GM12878 (cell line): ENCODE measurements at regions not wholly inside any gene's neighbourhood (a gene's known extent, or its start where the extent isn't known, plus 50 kb on each side); places are given as distances from the start of the nearest gene placed in this dataset.
A peak's percentile ranks its signal among the peaks of the same experiment; 100 is the strongest.

ENCODE experiments used
- ATAC-seq: fragments of 200-7000 bp; cut with Tn5 transposase; 3 replicates; pipeline ENCODE4 v1.9.1; 2020; ENCODE audit warnings: mild to moderate bottlenecking, moderate library complexity
- BruUV-seq: library from RNA; stranded (reverse); fragments of 400-500 nt; replicated peaks from 2 replicates; lab custom pipeline; 2021; lab: Mats Ljungman, UMichigan
- CTCF ChIA-PET: fragments of 300-600 bp; sonication (Branson Sonifier 250); formaldehyde crosslinking; extraction: SDS; loops from one replicate; lab custom pipeline; 2021; ENCODE audit warnings: inconsistent platforms; lab: Yijun Ruan, JAX
- POLR2A ChIA-PET: fragments of 350-600 bp; formaldehyde crosslinking; extraction: SDS; loops from one replicate; lab custom pipeline; 2021; ENCODE audit warnings: inconsistent platforms; lab: Charles Lee
- RAD21 ChIA-PET: fragments of 300-600 bp; sonication (Branson Sonifier 250); formaldehyde crosslinking; loops from one replicate; lab custom pipeline; 2023; ENCODE audit warnings: antibody characterized with exemption; ENCODE audit not compliant: unreplicated experiment; lab: Charles Lee
- SMC1A ChIA-PET: fragments of 300-600 bp; sonication (Branson Sonifier 250); formaldehyde crosslinking; loops from one replicate; lab custom pipeline; 2023; ENCODE audit not compliant: unreplicated experiment, uncharacterized antibody; lab: Charles Lee
- DNase-seq: peaks from one replicate; pipeline ENCODE4 v3.0.0-alpha.2; 2011; ENCODE audit warnings: low read depth, low spot score
- FAIRE-seq: peaks from 3 replicates; lab custom pipeline; 2011; peaks lifted over from hg19 to GRCh38; lab: Jason Lieb, UNC
- H2AFZ ChIP-seq: 2 replicates; pipeline ENCODE4 v1.6.0; 2011; ENCODE audit warnings: low read depth, low read length, control low read depth; ENCODE audit not compliant: control insufficient read depth
- H3K27ac ChIP-seq: 2 replicates; pipeline ENCODE4 v1.5.1; 2011; ENCODE audit warnings: control low read depth; ENCODE audit not compliant: control insufficient read depth, insufficient read depth
- H3K27me3 ChIP-seq, 2 experiments: replicated peaks in 1 of 2; 2 replicates each; pipeline versions ENCODE4 v1.6.0 to v1.6.1; 2011; ENCODE audit warnings: low read length in 1 of 2; ENCODE audit not compliant: control insufficient read depth in 2 of 2, insufficient read depth in 2 of 2
- H3K36me3 ChIP-seq, 2 experiments: 2 replicates each; pipeline ENCODE4 v1.5.1; 2011; ENCODE audit warnings: low read length in 1 of 2; ENCODE audit not compliant: control insufficient read depth in 2 of 2, insufficient read depth in 2 of 2
- H3K4me1 ChIP-seq: 2 replicates; pipeline ENCODE4 v1.6.1; 2011; ENCODE audit warnings: mild to moderate bottlenecking, low read length, moderate library complexity, mixed read lengths; ENCODE audit not compliant: control insufficient read depth, insufficient read depth
- H3K4me2 ChIP-seq: 2 replicates; pipeline ENCODE4 v1.6.0; 2011; ENCODE audit warnings: control low read depth; ENCODE audit not compliant: control insufficient read depth, insufficient read depth
- H3K4me3 ChIP-seq: fragments of 200-600 bp; sonication (generic); 2 replicates; pipeline ENCODE4 v1.5.1; 2016
- H3K79me2 ChIP-seq: 2 replicates; pipeline ENCODE4 v1.6.0; 2011; ENCODE audit warnings: low read length; ENCODE audit not compliant: control insufficient read depth, insufficient read depth
- H3K9ac ChIP-seq: 2 replicates; pipeline ENCODE4 v1.8.0; 2011; ENCODE audit warnings: low read length, control low read depth, mixed read lengths; ENCODE audit not compliant: control insufficient read depth, insufficient read depth
- H3K9me3 ChIP-seq: replicated peaks from 3 replicates; pipeline ENCODE4 v1.5.1; 2011; ENCODE audit warnings: mild to moderate bottlenecking, low read length; ENCODE audit not compliant: control insufficient read depth, insufficient read depth
- H4K20me1 ChIP-seq: 2 replicates; pipeline ENCODE4 v1.6.0; 2011; ENCODE audit not compliant: control insufficient read depth, insufficient read depth
- BCL11A ChIP-seq: IDR thresholded peaks from 2 replicates; pipeline ENCODE4 v1.6.1; 2011; ENCODE audit warnings: low read depth, low read length
- CHD4 ChIP-seq: fragments of 200-600 bp; sonication (generic); IDR thresholded peaks from 2 replicates; pipeline ENCODE4 v1.6.1; 2016; ENCODE audit warnings: mild to moderate bottlenecking
- EED ChIP-seq: sonication (generic); IDR thresholded peaks from 2 replicates; pipeline ENCODE4 v1.6.1; 2016; ENCODE audit warnings: antibody characterized with exemption, low read depth
- FOXK2 ChIP-seq: fragments of 450-650 bp; IDR thresholded peaks from 2 replicates; pipeline ENCODE4 v1.6.1; 2017; ENCODE audit warnings: mild to moderate bottlenecking, moderate library complexity
- HDAC2 ChIP-seq: fragments of 200-600 bp; sonication (generic); IDR thresholded peaks from 2 replicates; pipeline ENCODE4 v1.6.1; 2017
- IKZF1 ChIP-seq: fragments of 450-650 bp; conservative IDR thresholded peaks from 2 replicates; pipeline ENCODE4 v1.6.1; 2017; ENCODE audit warnings: antibody characterized with exemption, mild to moderate bottlenecking
- MYC ChIP-seq: IDR thresholded peaks from 2 replicates; pipeline ENCODE4 v1.6.1; 2011; ENCODE audit warnings: mild to moderate bottlenecking, low read length, moderate library complexity, inconsistent platforms; ENCODE audit not compliant: insufficient read depth, insufficient replicate concordance, insufficient read length, severe bottlenecking
- POLR2AphosphoS2 ChIP-seq: IDR thresholded peaks from 2 replicates; pipeline ENCODE4 v1.6.1; 2011; ENCODE audit warnings: low read depth, mild to moderate bottlenecking, low read length, improper control_type of control experiment, moderate library complexity
- SREBF1 ChIP-seq: IDR thresholded peaks from 2 replicates; pipeline ENCODE4 v1.6.1; 2012; ENCODE audit warnings: mild to moderate bottlenecking, low read length
- TAF1 ChIP-seq: IDR thresholded peaks from 2 replicates; pipeline ENCODE4 v1.6.1; 2011; ENCODE audit warnings: mild to moderate bottlenecking, low read depth, low read length, borderline replicate concordance
- TCF12 ChIP-seq: IDR thresholded peaks from 2 replicates; pipeline ENCODE4 v1.6.1; 2011; ENCODE audit warnings: low read depth, mild to moderate bottlenecking, low read length
- TCF3 ChIP-seq: IDR thresholded peaks from 2 replicates; pipeline ENCODE4 v1.6.1; 2012; ENCODE audit warnings: low read depth, mild to moderate bottlenecking, low read length, borderline replicate concordance; ENCODE audit not compliant: insufficient read depth
- WGBS: methylation state at CpG from one replicate; pipeline ENCODE4 v1.1.6; 2016; ENCODE audit warnings: low lambda C conversion rate; ENCODE audit not compliant: insufficient replicate concordance, insufficient coverage; ENCODE audit errors: missing lambda C conversion rate; 5-methylcytosine and 5-hydroxymethylcytosine counted together
- in situ Hi-C: fragments of 300-500 bp; cut with MboI; formaldehyde crosslinking; loops from 9 replicates; pipeline ENCODE4 v1.14.3; 2018; ENCODE audit warnings: mixed read lengths
- intact Hi-C: fragments of 100-400 bp; cut with micrococcal nuclease; formaldehyde crosslinking; loops from one replicate; pipeline ENCODE4 v1.14.2; 2022; ENCODE audit not compliant: unreplicated experiment
- TF ChIP-seq, protein P1 (sequence below): fragments of 450-650 bp; IDR thresholded peaks from 2 replicates; pipeline ENCODE4 v1.6.1; 2017; ENCODE audit warnings: mild to moderate bottlenecking, moderate library complexity
- TF ChIP-seq, protein P2 (sequence below): fragments of 450-650 bp; IDR thresholded peaks from 2 replicates; pipeline ENCODE4 v1.6.1; 2017; ENCODE audit warnings: low read depth, mild to moderate bottlenecking, moderate library complexity
- TF ChIP-seq, protein P3 (sequence below): fragments of 450-650 bp; IDR thresholded peaks from 2 replicates; pipeline ENCODE4 v1.6.1; 2014; ENCODE audit warnings: mild to moderate bottlenecking

DNA sequence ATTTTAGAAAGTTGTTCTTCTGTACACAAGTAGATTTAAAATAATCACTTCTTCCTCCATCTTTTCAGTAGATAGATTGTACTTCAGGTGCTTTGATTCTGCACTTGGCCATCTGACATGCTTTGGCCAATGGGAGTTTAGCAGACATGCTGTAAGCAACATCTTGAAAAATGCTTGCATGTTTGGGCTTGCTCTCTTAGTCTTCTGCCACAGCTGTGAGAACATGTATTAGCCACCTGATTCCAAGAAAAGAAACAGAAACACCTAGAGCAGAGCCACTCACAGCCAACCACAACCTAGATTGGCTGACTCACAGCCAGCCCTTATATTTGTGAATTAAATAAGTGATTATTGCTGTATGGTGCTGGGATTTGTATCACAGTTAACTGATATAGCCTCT, 70.2 kb upstream of the GADL1 start (continued):
- TF ChIP-seq, protein P1, sequence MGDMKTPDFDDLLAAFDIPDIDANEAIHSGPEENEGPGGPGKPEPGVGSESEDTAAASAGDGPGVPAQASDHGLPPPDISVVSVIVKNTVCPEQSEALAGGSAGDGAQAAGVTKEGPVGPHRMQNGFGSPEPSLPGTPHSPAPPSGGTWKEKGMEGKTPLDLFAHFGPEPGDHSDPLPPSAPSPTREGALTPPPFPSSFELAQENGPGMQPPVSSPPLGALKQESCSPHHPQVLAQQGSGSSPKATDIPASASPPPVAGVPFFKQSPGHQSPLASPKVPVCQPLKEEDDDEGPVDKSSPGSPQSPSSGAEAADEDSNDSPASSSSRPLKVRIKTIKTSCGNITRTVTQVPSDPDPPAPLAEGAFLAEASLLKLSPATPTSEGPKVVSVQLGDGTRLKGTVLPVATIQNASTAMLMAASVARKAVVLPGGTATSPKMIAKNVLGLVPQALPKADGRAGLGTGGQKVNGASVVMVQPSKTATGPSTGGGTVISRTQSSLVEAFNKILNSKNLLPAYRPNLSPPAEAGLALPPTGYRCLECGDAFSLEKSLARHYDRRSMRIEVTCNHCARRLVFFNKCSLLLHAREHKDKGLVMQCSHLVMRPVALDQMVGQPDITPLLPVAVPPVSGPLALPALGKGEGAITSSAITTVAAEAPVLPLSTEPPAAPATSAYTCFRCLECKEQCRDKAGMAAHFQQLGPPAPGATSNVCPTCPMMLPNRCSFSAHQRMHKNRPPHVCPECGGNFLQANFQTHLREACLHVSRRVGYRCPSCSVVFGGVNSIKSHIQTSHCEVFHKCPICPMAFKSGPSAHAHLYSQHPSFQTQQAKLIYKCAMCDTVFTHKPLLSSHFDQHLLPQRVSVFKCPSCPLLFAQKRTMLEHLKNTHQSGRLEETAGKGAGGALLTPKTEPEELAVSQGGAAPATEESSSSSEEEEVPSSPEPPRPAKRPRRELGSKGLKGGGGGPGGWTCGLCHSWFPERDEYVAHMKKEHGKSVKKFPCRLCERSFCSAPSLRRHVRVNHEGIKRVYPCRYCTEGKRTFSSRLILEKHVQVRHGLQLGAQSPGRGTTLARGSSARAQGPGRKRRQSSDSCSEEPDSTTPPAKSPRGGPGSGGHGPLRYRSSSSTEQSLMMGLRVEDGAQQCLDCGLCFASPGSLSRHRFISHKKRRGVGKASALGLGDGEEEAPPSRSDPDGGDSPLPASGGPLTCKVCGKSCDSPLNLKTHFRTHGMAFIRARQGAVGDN = peak; percentile 25; the same call in 1 of the 2 replicates
- peak; percentile 77 for TF ChIP-seq TCF12

- H3K4me3 ChIP-seq = no peak overlapping the region
- no peak for TF ChIP-seq EED
- TF ChIP-seq, protein P2, sequence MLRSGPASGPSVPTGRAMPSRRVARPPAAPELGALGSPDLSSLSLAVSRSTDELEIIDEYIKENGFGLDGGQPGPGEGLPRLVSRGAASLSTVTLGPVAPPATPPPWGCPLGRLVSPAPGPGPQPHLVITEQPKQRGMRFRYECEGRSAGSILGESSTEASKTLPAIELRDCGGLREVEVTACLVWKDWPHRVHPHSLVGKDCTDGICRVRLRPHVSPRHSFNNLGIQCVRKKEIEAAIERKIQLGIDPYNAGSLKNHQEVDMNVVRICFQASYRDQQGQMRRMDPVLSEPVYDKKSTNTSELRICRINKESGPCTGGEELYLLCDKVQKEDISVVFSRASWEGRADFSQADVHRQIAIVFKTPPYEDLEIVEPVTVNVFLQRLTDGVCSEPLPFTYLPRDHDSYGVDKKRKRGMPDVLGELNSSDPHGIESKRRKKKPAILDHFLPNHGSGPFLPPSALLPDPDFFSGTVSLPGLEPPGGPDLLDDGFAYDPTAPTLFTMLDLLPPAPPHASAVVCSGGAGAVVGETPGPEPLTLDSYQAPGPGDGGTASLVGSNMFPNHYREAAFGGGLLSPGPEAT = no peak
- TF ChIP-seq TAF1 = no peak
- TF ChIP-seq CHD4 = no peak
- TF ChIP-seq IKZF1 = no peak
- TF ChIP-seq TCF3 = no peak
- no peak for TF ChIP-seq BCL11A
- no peak for TF ChIP-seq POLR2AphosphoS2
- TF ChIP-seq FOXK2 = no peak
- TF ChIP-seq, protein P3, sequence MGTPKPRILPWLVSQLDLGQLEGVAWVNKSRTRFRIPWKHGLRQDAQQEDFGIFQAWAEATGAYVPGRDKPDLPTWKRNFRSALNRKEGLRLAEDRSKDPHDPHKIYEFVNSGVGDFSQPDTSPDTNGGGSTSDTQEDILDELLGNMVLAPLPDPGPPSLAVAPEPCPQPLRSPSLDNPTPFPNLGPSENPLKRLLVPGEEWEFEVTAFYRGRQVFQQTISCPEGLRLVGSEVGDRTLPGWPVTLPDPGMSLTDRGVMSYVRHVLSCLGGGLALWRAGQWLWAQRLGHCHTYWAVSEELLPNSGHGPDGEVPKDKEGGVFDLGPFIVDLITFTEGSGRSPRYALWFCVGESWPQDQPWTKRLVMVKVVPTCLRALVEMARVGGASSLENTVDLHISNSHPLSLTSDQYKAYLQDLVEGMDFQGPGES = no peak
- TF ChIP-seq MYC = no peak
- TF ChIP-seq HDAC2 = no peak
- no peak for TF ChIP-seq SREBF1
These were observed 72.4 kb upstream of the GADL1 start for GRCh38 chr3:30966896-30967295.

More at GRCh38 chr3:30966896-30967295, 72.4 kb upstream of the GADL1 start:
- Histone ChIP-seq H3K9ac (no peak overlapping the region), H3K27ac (no peak overlapping the region), H4K20me1 (no peaks in the 10 kb centered on the region), H3K27me3 (no peaks in the 10 kb centered on the region), H3K9me3 (no peaks in the 10 kb centered on the region; the same call in 2 of the 3 replicates), H3K79me2 (no peaks in the 10 kb centered on the region), H3K36me3 (no peaks in the 10 kb centered on the region), H3K4me1 (peaks cover 4% of the 10 kb centered on the region; the same call in 1 of the 2 replicates), H2AFZ (no peak overlapping the region), H3K4me2 (no peak overlapping the region)
- WGBS = 87% methylated on average over 7 of the region's 7 CpGs
- POLR2A ChIA-PET = no interaction called here
- BruUV-seq = no TSS peak
- in situ Hi-C loops (no loop called here), intact Hi-C loops (no loop called here)
- FAIRE-seq = no peak
- DNase-seq = no peak
- no peak for ATAC-seq
- CTCF ChIA-PET = interaction anchor here (1.4 to 1.7 kb wide), 3 partner anchors 8 to 44 kb away, joined by 4 to 5 read pairs (median 5); no protein-coding TSS in a partner anchor
- RAD21 ChIA-PET = interaction anchor here (1.3 kb wide), 1 partner anchor 33 kb away, joined by 3 read pairs; no protein-coding TSS in a partner anchor
- SMC1A ChIA-PET = interaction anchor here (0.8 to 1.6 kb wide), 4 partner anchors 10 to 19 kb away, joined by 3 to 5 read pairs (median 4); no protein-coding TSS in a partner anchor
